Gastroesophageal sphincter (tissue), 4 donors: ENCODE measurements at regions not wholly inside any gene's neighbourhood (a gene's known extent, or its start where the extent isn't known, plus 50 kb on each side); places are given as distances from the start of the nearest gene placed in this dataset.

Experiments
- ATAC-seq: fragments of 150-250 bp; one replicate; pipeline ENCODE4 v1.9.1; 2016; ENCODE audit warnings: mild to moderate bottlenecking, moderate library complexity
- H3K27ac ChIP-seq, 4 donors: fragments of 200-600 bp; sonication (generic) in 3 of 4; 1 replicate in 3 of 4; 2 replicates in 1 of 4; pipeline ENCODE4 v1.5.1; 2016 to 2019
- H3K27me3 ChIP-seq: fragments of 200-600 bp; sonication (generic); one replicate; pipeline ENCODE4 v1.5.1; 2019
- H3K36me3 ChIP-seq, 2 donors: fragments of 200-600 bp; sonication (generic); one replicate each; pipeline ENCODE4 v1.5.1; 2019; ENCODE audit warnings: control low read depth in 1 of 2
- H3K4me1 ChIP-seq, 3 donors: fragments of 200-600 bp; sonication (generic); 1 replicate in 2 of 3; 2 replicates in 1 of 3; pipeline ENCODE4 v1.5.1; 2016 to 2019; ENCODE audit warnings: control low read depth in 2 of 3
- H3K4me3 ChIP-seq, 2 donors: fragments of 200-600 bp; sonication (generic); one replicate each; pipeline ENCODE4 v1.5.1; 2019; ENCODE audit warnings: mild to moderate bottlenecking in 1 of 2, moderate library complexity in 1 of 2
- H3K9me3 ChIP-seq, 3 donors: fragments of 200-600 bp; sonication (generic); one replicate each; pipeline ENCODE4 v1.5.1; 2017 to 2019; ENCODE audit warnings: control low read depth in 2 of 3
- EP300 ChIP-seq: sonication (generic); formaldehyde crosslinking; IDR thresholded peaks from one replicate; pipeline ENCODE4 v1.6.1; 2017; ENCODE audit warnings: antibody characterized with exemption, mild to moderate bottlenecking
- POLR2A ChIP-seq, 2 donors: fragments of 450-650 bp; IDR thresholded peaks; one replicate each; pipeline ENCODE4 v1.6.1; 2017; ENCODE audit warnings: antibody characterized with exemption in 2 of 2, mild to moderate bottlenecking in 2 of 2, moderate library complexity in 1 of 2
- POLR2AphosphoS5 ChIP-seq: sonication (generic); formaldehyde crosslinking; IDR thresholded peaks from one replicate; pipeline ENCODE4 v1.6.1; 2017; ENCODE audit warnings: antibody characterized with exemption
- WGBS, 2 donors: methylation state at CpG; one replicate each; pipeline ENCODE4 v1.1.5; 2018; ENCODE audit warnings: low coverage in 1 of 2; 5-methylcytosine and 5-hydroxymethylcytosine counted together
- TF ChIP-seq, protein P1 (sequence below), 4 experiments: fragments of 200-600 bp in 2 of 4; fragments of 450-650 bp in 2 of 4; sonication (generic) in 1 of 4; IDR thresholded peaks; one replicate each; pipeline ENCODE4 v1.5.1; 2017 to 2019; ENCODE audit warnings: antibody characterized with exemption in 4 of 4, mild to moderate bottlenecking in 2 of 4, moderate library complexity in 2 of 4

GRCh38 chr10:6964543-6964942, 384.5 kb upstream of the PRKCQ start:
- ATAC-seq = no peak

DNA sequence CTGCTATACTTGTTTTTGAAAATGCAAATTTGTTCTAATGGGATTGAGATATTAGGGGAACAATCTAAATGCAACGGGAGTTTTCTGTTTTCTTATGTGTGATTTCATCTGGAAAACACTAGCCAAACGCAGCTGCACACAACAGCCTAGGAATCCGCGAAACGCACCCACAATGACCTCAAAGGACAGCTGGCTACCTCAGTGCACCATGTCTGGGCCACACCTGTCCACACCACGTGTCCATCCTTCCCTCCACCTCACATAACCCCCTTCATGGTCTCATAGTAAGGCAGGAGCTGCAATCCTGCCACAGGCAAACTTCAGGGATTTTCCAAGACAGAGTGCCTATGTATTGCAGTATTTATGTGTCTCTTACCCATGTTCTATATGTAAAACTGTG, 382.5 kb upstream of the PRKCQ start:
- WGBS, 2 donors = 76 to 83% methylated on average over 5 to 6 of the region's 6 CpGs
- Histone ChIP-seq H3K27ac (no peak overlapping the region), H3K4me1 (no peaks in the 10 kb centered on the region), H3K4me3 (no peak overlapping the region), H3K36me3 (no peaks in the 10 kb centered on the region), H3K27me3 (no peaks in the 10 kb centered on the region), H3K9me3 (no peaks in the 10 kb centered on the region)
- TF ChIP-seq POLR2A (IDR thresholded peaks at IDR 0.05) (no peak), POLR2AphosphoS5 (no peak), EP300 (no peak)
- TF ChIP-seq, protein P1, sequence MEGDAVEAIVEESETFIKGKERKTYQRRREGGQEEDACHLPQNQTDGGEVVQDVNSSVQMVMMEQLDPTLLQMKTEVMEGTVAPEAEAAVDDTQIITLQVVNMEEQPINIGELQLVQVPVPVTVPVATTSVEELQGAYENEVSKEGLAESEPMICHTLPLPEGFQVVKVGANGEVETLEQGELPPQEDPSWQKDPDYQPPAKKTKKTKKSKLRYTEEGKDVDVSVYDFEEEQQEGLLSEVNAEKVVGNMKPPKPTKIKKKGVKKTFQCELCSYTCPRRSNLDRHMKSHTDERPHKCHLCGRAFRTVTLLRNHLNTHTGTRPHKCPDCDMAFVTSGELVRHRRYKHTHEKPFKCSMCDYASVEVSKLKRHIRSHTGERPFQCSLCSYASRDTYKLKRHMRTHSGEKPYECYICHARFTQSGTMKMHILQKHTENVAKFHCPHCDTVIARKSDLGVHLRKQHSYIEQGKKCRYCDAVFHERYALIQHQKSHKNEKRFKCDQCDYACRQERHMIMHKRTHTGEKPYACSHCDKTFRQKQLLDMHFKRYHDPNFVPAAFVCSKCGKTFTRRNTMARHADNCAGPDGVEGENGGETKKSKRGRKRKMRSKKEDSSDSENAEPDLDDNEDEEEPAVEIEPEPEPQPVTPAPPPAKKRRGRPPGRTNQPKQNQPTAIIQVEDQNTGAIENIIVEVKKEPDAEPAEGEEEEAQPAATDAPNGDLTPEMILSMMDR (IDR thresholded peaks at IDR 0.05) = no peak
- ATAC-seq = no peak

More at GRCh38 chr10:6964543-6964942, 384.5 kb upstream of the PRKCQ start:
- Histone ChIP-seq H3K27me3 (no peaks in the 10 kb centered on the region), H3K9me3 (no peaks in the 10 kb centered on the region), H3K27ac (no peak overlapping the region), H3K4me3 (no peak overlapping the region), H3K4me1 (no peaks in the 10 kb centered on the region), H3K36me3 (no peaks in the 10 kb centered on the region)
- 68 to 100% methylated on average over 2 to 4 of the region's 4 CpGs for WGBS, 2 donors
- TF ChIP-seq POLR2A (IDR thresholded peaks at IDR 0.05) = no peak

- WGBS, 2 donors = 88 to 94% methylated on average over 1 of the region's 1 CpG
- TF ChIP-seq, protein P1 (IDR thresholded peaks at IDR 0.05) = no peak
- no peak for TF ChIP-seq POLR2AphosphoS5
- TF ChIP-seq POLR2A (IDR thresholded peaks at IDR 0.05) = no peak
- no peak for TF ChIP-seq EP300
- H3K27ac ChIP-seq = no peak overlapping the region
These were observed 378.6 kb upstream of the PRKCQ start for GRCh38 chr10:6958711-6959110.

GRCh38 chr10:6958254-6958653, 378.2 kb upstream of the PRKCQ start:
- ATAC-seq = no peak
- WGBS, 2 donors = 44 to 50% methylated on average over 1 of the region's 1 CpG
- no peak overlapping the region for H3K27ac ChIP-seq
- no peaks in the 10 kb centered on the region for H3K27me3 ChIP-seq
- H3K4me1 ChIP-seq = no peaks in the 10 kb centered on the region
- H3K36me3 ChIP-seq = no peaks in the 10 kb centered on the region
- TF ChIP-seq, protein P1 (IDR thresholded peaks at IDR 0.05) = no peak
- TF ChIP-seq POLR2AphosphoS5 (no peak), POLR2A (IDR thresholded peaks at IDR 0.05) (no peak), EP300 (no peak)
- H3K9me3 ChIP-seq = no peaks in the 10 kb centered on the region
- no peak overlapping the region for H3K4me3 ChIP-seq

More at GRCh38 chr10:6958711-6959110, 378.6 kb upstream of the PRKCQ start:
- no peaks in the 10 kb centered on the region for H3K4me1 ChIP-seq
- H3K27me3 ChIP-seq = no peaks in the 10 kb centered on the region
- no peaks in the 10 kb centered on the region for H3K36me3 ChIP-seq
- no peaks in the 10 kb centered on the region for H3K9me3 ChIP-seq
- no peak for ATAC-seq
- no peak overlapping the region for H3K4me3 ChIP-seq

DNA sequence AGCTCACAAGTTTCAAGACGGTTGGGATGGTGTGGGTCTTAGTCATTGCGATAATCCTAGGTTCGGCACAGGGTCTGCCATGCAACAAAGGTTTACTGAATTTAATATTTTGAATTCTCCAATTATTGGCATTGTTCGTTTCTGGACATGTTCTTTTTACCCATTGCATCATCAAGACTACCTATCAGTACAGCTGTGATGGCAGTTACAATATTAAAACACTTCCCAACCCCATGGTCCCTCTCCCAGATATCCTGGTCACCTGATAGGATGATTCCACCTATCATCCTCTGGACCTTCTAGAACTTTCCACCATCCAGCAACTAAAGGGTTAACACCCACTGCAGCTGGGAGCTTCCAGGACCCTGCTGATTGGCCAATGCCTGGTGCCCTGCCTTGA, 377.8 kb upstream of the PRKCQ start:
- H3K27ac ChIP-seq = no peak overlapping the region
- 65 to 67% methylated on average over 3 to 4 of the region's 4 CpGs for WGBS, 2 donors
- TF ChIP-seq, protein P1 (IDR thresholded peaks at IDR 0.05) = no peak
- TF ChIP-seq EP300 (no peak), POLR2A (IDR thresholded peaks at IDR 0.05) (no peak), POLR2AphosphoS5 (no peak)
- no peak overlapping the region for H3K4me3 ChIP-seq
- ATAC-seq = no peak
- H3K9me3 ChIP-seq = no peaks in the 10 kb centered on the region
- H3K36me3 ChIP-seq = no peaks in the 10 kb centered on the region
- no peaks in the 10 kb centered on the region for H3K4me1 ChIP-seq
- H3K27me3 ChIP-seq = no peaks in the 10 kb centered on the region
